Esophagus (tissue), 2 donors: ENCODE measurements at regions not wholly inside any gene's neighbourhood (a gene's known extent, or its start where the extent isn't known, plus 50 kb on each side); places are given as distances from the start of the nearest gene placed in this dataset.

Source experiments
- H3K27ac ChIP-seq, 2 donors: one replicate each; pipeline ENCODE4 v1.5.1; 2013; ENCODE audit warnings: low read depth in 2 of 2, mild to moderate bottlenecking in 2 of 2, inconsistent platforms in 1 of 2, low read length in 1 of 2, moderate library complexity in 1 of 2
- H3K27me3 ChIP-seq, 2 donors: one replicate each; pipeline ENCODE4 v1.6.1; 2013; ENCODE audit warnings: low read length in 2 of 2, control low read depth in 1 of 2, mild to moderate bottlenecking in 1 of 2; ENCODE audit not compliant: insufficient read depth in 2 of 2, control insufficient read depth in 1 of 2
- H3K36me3 ChIP-seq, 2 donors: one replicate each; pipeline ENCODE4 v1.6.1; 2013; ENCODE audit warnings: low read length in 1 of 2; ENCODE audit not compliant: control insufficient read depth in 2 of 2, insufficient read depth in 2 of 2
- H3K4me1 ChIP-seq, 2 donors: one replicate each; pipeline ENCODE4 v1.6.1; 2013; ENCODE audit warnings: low read length in 1 of 2; ENCODE audit not compliant: control insufficient read depth in 2 of 2, insufficient read depth in 2 of 2
- H3K4me3 ChIP-seq, 2 donors: one replicate each; pipeline ENCODE4 v1.5.1; 2013; ENCODE audit warnings: low read length in 2 of 2, mild to moderate bottlenecking in 2 of 2, low read depth in 1 of 2, moderate library complexity in 1 of 2
- H3K9me3 ChIP-seq, 2 donors: one replicate each; pipeline ENCODE4 v1.6.1; 2013; ENCODE audit warnings: mild to moderate bottlenecking in 2 of 2, low read depth in 1 of 2, low read length in 1 of 2, moderate library complexity in 1 of 2; ENCODE audit not compliant: control insufficient read depth in 2 of 2, insufficient read depth in 1 of 2
- WGBS, 2 donors: extraction: QIAGEN DNeasy Blood & Tissue Kit; methylation state at CpG; one replicate each; pipeline ENCODE4 v1.1.7; 2013; 5-methylcytosine and 5-hydroxymethylcytosine counted together
- donor health status: healthy with polysubstance abuse.
- donor health status: Bipolar disorder and iron deficiency.

DNA sequence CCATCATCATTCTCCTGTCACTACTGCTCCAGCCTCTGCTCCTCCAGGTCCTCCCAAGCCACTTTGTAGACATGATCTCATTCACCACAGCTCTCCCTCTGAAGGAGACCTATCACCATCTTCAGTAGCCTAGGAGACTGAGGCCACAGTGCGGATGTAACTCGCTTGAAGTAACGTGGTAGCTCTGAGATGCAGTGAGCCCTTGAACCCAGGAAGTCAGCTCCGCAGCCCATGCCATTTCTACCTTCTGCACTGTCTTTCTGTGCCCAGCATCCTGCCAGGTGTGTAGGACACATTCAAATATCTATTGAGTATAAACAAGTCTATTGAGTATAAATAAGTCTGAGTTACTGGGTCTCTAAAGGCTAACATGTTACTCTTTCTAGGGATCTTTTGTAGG is 164.4 kb downstream of the CDH26 start:
- H3K4me1 ChIP-seq = no peaks in the 10 kb centered on the region
- no peak overlapping the region for H3K27ac ChIP-seq
- no peaks in the 10 kb centered on the region for H3K36me3 ChIP-seq
- 85 to 86% methylated on average over 4 of the region's 4 CpGs for WGBS, 2 donors
- H3K9me3 ChIP-seq = no peaks in the 10 kb centered on the region
- H3K4me3 ChIP-seq = no peak overlapping the region
- H3K27me3 ChIP-seq = no peaks in the 10 kb centered on the region

GRCh38 chr20:60123096-60123495 is 164.9 kb downstream of the CDH26 start:
- H3K27me3 ChIP-seq = no peaks in the 10 kb centered on the region
- H3K9me3 ChIP-seq = no peaks in the 10 kb centered on the region
- 72 to 74% methylated on average over 8 of the region's 8 CpGs for WGBS, 2 donors

GRCh38 chr20:60123652-60124051 is 165.4 kb downstream of the CDH26 start:
- Histone ChIP-seq H3K27ac (no peak overlapping the region), H3K36me3 (no peaks in the 10 kb centered on the region), H3K27me3 (no peaks in the 10 kb centered on the region), H3K9me3 (no peaks in the 10 kb centered on the region), H3K4me1 (no peaks in the 10 kb centered on the region), H3K4me3 (no peak overlapping the region)
- WGBS, 2 donors = 56 to 65% methylated on average over 4 of the region's 4 CpGs

More at GRCh38 chr20:60123096-60123495, 164.9 kb downstream of the CDH26 start:
- no peak overlapping the region for H3K27ac ChIP-seq
- no peaks in the 10 kb centered on the region for H3K36me3 ChIP-seq
- H3K4me3 ChIP-seq = no peak overlapping the region
- no peaks in the 10 kb centered on the region for H3K4me1 ChIP-seq

DNA sequence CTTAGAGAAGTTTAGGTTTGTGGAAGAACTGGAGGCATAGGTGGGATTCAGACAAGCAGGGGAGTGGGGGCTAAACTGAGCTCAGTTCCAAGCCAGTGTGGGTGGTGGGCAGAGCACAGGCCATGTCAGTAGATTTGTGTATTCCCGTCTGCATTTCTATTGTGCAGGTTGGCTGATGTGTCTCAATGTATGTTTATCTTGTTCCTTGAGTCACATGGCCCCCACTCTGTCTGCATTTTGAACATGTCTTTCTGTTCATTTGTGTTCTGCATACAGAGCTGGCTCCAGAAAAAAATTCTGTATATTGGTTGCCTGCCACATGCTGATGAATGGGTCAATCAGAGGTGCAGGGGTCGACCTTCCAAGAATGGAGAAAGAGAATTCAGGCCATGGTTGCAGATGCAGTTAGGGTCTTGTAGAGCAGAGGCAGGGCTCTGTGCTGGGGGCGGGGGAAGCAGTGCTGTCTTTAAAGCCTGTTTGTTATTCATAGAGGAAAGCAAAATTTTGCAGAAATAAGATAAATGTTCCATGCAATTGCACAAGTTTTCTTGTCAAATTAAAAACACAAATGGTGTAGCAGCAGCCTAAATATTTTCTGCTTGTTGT is 166.7 kb downstream of the CDH26 start:
- Histone ChIP-seq H3K9me3 (no peaks in the 10 kb centered on the region), H3K27me3 (no peaks in the 10 kb centered on the region), H3K4me1 (no peaks in the 10 kb centered on the region), H3K36me3 (no peaks in the 10 kb centered on the region), H3K27ac (no peak overlapping the region), H3K4me3 (no peak overlapping the region)
- 56 to 59% methylated on average over 3 of the region's 3 CpGs for WGBS, 2 donors

- Histone ChIP-seq H3K36me3 (no peaks in the 10 kb centered on the region), H3K27me3 (no peaks in the 10 kb centered on the region), H3K9me3 (no peaks in the 10 kb centered on the region), H3K27ac (no peak overlapping the region), H3K4me1 (no peaks in the 10 kb centered on the region), H3K4me3 (no peak overlapping the region)
- 80 to 87% methylated on average over 8 of the region's 8 CpGs for WGBS, 2 donors
Measured at GRCh38 chr20:60125513-60125912, 167.3 kb downstream of the CDH26 start.

DNA sequence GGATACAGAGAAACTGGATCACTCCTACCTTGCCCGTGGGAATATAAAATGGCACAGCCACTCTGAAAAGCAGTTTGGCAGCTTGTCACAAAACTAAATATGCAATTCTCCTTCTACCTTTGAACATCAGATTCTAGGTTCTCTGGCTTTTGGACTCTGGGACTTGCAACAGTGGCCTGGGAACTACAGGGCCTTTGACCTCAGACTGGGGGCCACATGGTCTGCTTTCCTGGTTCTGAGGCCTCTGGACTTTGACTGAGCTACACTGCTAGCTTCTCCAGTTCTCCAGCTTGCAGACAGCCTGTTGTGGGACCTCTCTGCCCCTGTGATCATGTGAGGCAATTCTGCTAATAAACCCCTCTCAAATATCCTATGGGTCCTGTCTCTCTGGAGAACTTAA is 168.8 kb downstream of the CDH26 start:
- WGBS, 2 donors = 0 to 37% methylated on average over 1 of the region's 1 CpG
- no peak overlapping the region for H3K4me3 ChIP-seq

DNA sequence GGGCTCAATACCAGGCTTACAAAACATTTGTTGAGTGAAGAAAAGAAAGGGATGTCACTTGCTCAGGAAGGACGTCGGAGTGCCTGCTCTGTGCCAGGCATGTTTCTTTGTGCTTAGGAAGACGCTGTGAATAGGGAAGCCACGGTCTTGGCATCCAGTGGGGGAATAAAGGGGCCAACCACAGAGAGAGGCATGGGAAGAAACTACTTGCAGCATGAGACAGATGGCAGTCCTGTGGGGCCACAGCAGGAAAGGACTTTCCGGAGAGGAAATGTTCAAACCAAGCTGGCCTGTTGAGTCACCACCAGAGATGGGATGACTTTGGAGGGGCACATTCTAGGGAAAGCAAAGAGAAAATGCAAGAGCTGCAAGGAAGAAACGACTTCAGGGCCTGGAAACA is 173.2 kb downstream of the CDH26 start:
- no peaks in the 10 kb centered on the region for H3K9me3 ChIP-seq
- H3K4me3 ChIP-seq = no peak overlapping the region
- no peak overlapping the region for H3K27ac ChIP-seq
- no peaks in the 10 kb centered on the region for H3K4me1 ChIP-seq
- no peaks in the 10 kb centered on the region for H3K27me3 ChIP-seq
- H3K36me3 ChIP-seq = no peaks in the 10 kb centered on the region
- 46 to 50% methylated on average over 6 of the region's 6 CpGs for WGBS, 2 donors

More for the DNA sequence above, 168.8 kb downstream of the CDH26 start:
- H3K27me3 ChIP-seq = no peaks in the 10 kb centered on the region
- H3K4me1 ChIP-seq = no peaks in the 10 kb centered on the region
- no peaks in the 10 kb centered on the region for H3K9me3 ChIP-seq
- H3K27ac ChIP-seq = no peak overlapping the region
- no peaks in the 10 kb centered on the region for H3K36me3 ChIP-seq

GRCh38 chr20:60132162-60132826 is 174.1 kb downstream of the CDH26 start:
- H3K4me1 ChIP-seq = no peaks in the 10 kb centered on the region
- 73 to 75% methylated on average over 8 of the region's 8 CpGs for WGBS, 2 donors
- H3K27me3 ChIP-seq = no peaks in the 10 kb centered on the region
- H3K27ac ChIP-seq = no peak overlapping the region
- no peaks in the 10 kb centered on the region for H3K36me3 ChIP-seq
- no peaks in the 10 kb centered on the region for H3K9me3 ChIP-seq
- no peak overlapping the region for H3K4me3 ChIP-seq

- Histone ChIP-seq H3K27ac (no peak overlapping the region), H3K9me3 (no peaks in the 10 kb centered on the region), H3K4me1 (no peaks in the 10 kb centered on the region), H3K4me3 (no peak overlapping the region), H3K36me3 (no peaks in the 10 kb centered on the region), H3K27me3 (no peaks in the 10 kb centered on the region)
- 78 to 81% methylated on average over 14 of the region's 14 CpGs for WGBS, 2 donors
Measured at GRCh38 chr20:60132827-60133670, 174.8 kb downstream of the CDH26 start.
